ENCODE measurements at regions not wholly inside any gene's neighbourhood (a gene's known extent, or its start where the extent isn't known, plus 50 kb on each side); places are given as distances from the start of the nearest gene placed in this dataset.

DNA sequence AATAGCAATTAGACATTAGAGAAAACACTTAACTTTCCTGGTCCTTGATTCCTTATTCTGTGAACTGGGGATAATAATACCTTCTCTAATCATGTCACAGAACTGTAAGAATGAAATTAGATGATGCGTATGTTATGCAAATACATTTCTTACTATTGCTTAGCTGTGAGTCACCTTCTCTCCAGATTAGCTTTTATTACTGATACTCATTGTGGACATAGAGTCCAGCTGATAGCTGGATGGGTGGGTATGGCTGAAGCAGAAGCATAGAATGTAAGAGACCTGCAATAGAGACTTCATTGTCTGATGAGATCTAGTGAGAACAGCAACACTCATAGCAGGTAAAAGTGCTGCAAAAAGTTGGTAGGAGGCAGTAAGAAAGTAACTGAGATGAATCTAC, 437.2 kb upstream of the ZFP42 start:
- H3K4me3 ChIP-seq (replicated peaks in 1 of 3; ENCODE audit: insufficient read depth in 1 of 3, low read depth in 2 of 3, low read length in 3 of 3): no peak overlapping the region
- no peak overlapping the region for H3K27ac ChIP-seq (ENCODE audit: extremely low read length, insufficient read depth, low read length)
- no peaks in the 10 kb centered on the region for H3K36me3 ChIP-seq (replicated peaks in 1 of 2; ENCODE audit: control insufficient read depth in 1 of 2, insufficient read depth in 2 of 2, low read length in 2 of 2)
- no peak overlapping the region for H3K9ac ChIP-seq (ENCODE audit: insufficient read depth, low read depth, low read length)
- no peaks in the 10 kb centered on the region for H3K4me1 ChIP-seq (ENCODE audit: insufficient read depth, low read length)
- POLR2A ChIA-PET: no interaction called here
- DNase-seq (ENCODE audit: low spot score) (no peak), ATAC-seq (no peak), FAIRE-seq (no peak)
- in situ Hi-C loops (cut with HindIII; ENCODE audit: extremely low pct_ligation_motif_present, low pct_unique_long_range_greater_than_20kb) (no loop called here), intact Hi-C loops (cut with micrococcal nuclease; ENCODE audit: unreplicated experiment) (no loop called here)
- 58% methylated on average over 1 of the region's 1 CpG for WGBS (ENCODE audit: low lambda C conversion rate)
- H3K9me3 ChIP-seq (ENCODE audit: low read length): no peaks in the 10 kb centered on the region
- no peak overlapping the region for H3K4me2 ChIP-seq (ENCODE audit: low read depth, low read length)
- TF ChIP-seq ZSCAN29 (CRISPR knock-in tag; conservative IDR thresholded peaks at IDR 0.05): no peak
- TF ChIP-seq ZBTB38 (CRISPR knock-in tag; IDR thresholded peaks at IDR 0.05): no peak
- TF ChIP-seq FOXO1 (CRISPR knock-in tag; IDR thresholded peaks at IDR 0.05): no peak
- TF ChIP-seq ZNF83 (CRISPR knock-in tag; IDR thresholded peaks at IDR 0.05; ENCODE audit: borderline replicate concordance): no peak
- no peak for TF ChIP-seq ZNF660 (CRISPR knock-in tag; IDR thresholded peaks at IDR 0.05; ENCODE audit: borderline replicate concordance, low read depth)
- TF ChIP-seq ZNF547 (CRISPR knock-in tag; IDR thresholded peaks at IDR 0.05): no peak
- TF ChIP-seq ZFYVE20 (CRISPR knock-in tag; IDR thresholded peaks at IDR 0.05; ENCODE audit: borderline replicate concordance, low read depth): no peak
- TF ChIP-seq ZFP90 (CRISPR knock-in tag; IDR thresholded peaks at IDR 0.05; ENCODE audit: borderline replicate concordance): no peak
- TF ChIP-seq NFKB2 (CRISPR knock-in tag; IDR thresholded peaks at IDR 0.05; ENCODE audit: borderline replicate concordance): no peak
- TF ChIP-seq POLR2G (IDR thresholded peaks at IDR 0.05; ENCODE audit: low read depth, low read length): no peak
- TF ChIP-seq, protein P1, sequence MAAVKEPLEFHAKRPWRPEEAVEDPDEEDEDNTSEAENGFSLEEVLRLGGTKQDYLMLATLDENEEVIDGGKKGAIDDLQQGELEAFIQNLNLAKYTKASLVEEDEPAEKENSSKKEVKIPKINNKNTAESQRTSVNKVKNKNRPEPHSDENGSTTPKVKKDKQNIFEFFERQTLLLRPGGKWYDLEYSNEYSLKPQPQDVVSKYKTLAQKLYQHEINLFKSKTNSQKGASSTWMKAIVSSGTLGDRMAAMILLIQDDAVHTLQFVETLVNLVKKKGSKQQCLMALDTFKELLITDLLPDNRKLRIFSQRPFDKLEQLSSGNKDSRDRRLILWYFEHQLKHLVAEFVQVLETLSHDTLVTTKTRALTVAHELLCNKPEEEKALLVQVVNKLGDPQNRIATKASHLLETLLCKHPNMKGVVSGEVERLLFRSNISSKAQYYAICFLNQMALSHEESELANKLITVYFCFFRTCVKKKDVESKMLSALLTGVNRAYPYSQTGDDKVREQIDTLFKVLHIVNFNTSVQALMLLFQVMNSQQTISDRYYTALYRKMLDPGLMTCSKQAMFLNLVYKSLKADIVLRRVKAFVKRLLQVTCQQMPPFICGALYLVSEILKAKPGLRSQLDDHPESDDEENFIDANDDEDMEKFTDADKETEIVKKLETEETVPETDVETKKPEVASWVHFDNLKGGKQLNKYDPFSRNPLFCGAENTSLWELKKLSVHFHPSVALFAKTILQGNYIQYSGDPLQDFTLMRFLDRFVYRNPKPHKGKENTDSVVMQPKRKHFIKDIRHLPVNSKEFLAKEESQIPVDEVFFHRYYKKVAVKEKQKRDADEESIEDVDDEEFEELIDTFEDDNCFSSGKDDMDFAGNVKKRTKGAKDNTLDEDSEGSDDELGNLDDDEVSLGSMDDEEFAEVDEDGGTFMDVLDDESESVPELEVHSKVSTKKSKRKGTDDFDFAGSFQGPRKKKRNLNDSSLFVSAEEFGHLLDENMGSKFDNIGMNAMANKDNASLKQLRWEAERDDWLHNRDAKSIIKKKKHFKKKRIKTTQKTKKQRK (IDR thresholded peaks at IDR 0.05; ENCODE audit: low read length): no peak
- no peak for TF ChIP-seq PHB2 (IDR thresholded peaks at IDR 0.05; ENCODE audit: partially characterized antibody)
- TF ChIP-seq HES4 (CRISPR knock-in tag; IDR thresholded peaks at IDR 0.05; ENCODE audit: borderline replicate concordance): no peak
- TF ChIP-seq ZNF44 (CRISPR knock-in tag; IDR thresholded peaks at IDR 0.05): no peak
- no peak for TF ChIP-seq ZNF724P (CRISPR knock-in tag; IDR thresholded peaks at IDR 0.05; ENCODE audit: borderline replicate concordance)
- TF ChIP-seq TBX2 (CRISPR knock-in tag; IDR thresholded peaks at IDR 0.05; ENCODE audit: borderline replicate concordance): no peak
- TF ChIP-seq SIN3B (IDR thresholded peaks at IDR 0.05; ENCODE audit: low read length): no peak
- H4K20me1 ChIP-seq (ENCODE audit: insufficient read depth, low read length): no peaks in the 10 kb centered on the region
- CTCF ChIA-PET (ENCODE audit: low intra/inter-chr PET ratio, low total read pairs): no interaction called here
- BruUV-seq (replicated peaks): no TSS peak
- H3K27me3 ChIP-seq (ENCODE audit: control insufficient read depth in 1 of 2, insufficient read depth in 2 of 2, low read length in 2 of 2): 0 out of 5 replicates have a peak, but pooled peaks cover 0 to 3% of the 10 kb centered on the region in 2 experiments
- H2AFZ ChIP-seq (ENCODE audit: low read length): no peak overlapping the region
- no peaks in the 10 kb centered on the region for H3K79me2 ChIP-seq (ENCODE audit: insufficient read depth, low read length)
